GM13976 (cell line): ENCODE measurements at regions not wholly inside any gene's neighbourhood (a gene's known extent, or its start where the extent isn't known, plus 50 kb on each side); places are given as distances from the start of the nearest gene placed in this dataset.

Experiments
- DNase-seq: peaks from one replicate; pipeline ENCODE4 v3.0.0; 2012; ENCODE audit warnings: low spot score
- CTCF ChIP-seq: IDR thresholded peaks from 2 replicates; pipeline ENCODE4 v1.5.1; 2012; ENCODE audit warnings: borderline replicate concordance, mild to moderate bottlenecking; ENCODE audit not compliant: insufficient read depth; ENCODE audit errors: extremely low read depth, missing control alignments, control extremely low read depth
- in situ Hi-C: fragments of 300-500 bp; cut with MboI; formaldehyde crosslinking; loops from one replicate; pipeline ENCODE4 v1.12.0; 2022; ENCODE audit warnings: low sequenced_read_pairs, mixed read lengths, inconsistent platforms; ENCODE audit not compliant: unreplicated experiment

DNA sequence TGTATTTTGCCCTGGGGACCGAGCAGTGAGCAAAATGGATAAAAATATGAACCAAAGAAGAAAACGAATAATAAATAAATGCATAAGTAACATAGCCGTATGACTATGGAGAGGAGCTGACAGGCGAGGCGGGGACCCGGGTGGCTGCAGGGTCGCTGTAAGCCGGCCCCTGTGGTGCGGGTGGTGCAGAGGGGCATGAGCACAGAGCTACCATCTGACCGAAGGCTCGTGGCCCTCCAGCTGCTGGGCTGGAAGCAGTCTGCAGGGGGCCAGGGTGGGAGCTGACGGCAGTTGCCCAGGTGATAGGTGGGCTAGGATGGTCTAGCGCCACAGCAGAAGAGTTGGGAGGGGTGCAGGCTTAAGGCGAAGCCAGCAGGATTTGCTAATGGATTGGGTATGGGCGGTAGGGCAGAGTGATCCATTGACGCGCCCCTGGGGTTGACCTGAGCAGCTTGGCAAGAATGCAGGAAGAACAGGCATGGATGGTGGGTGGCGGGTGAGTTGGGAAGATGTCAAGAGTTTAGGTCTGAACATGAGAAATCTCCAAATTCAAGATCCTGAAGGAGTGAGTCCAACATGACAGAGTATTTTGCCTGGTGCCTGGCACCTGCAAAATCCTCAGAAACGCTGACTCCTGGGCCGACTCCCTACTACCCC is 228.0 kb downstream of the FOXL1 start:
- TF ChIP-seq CTCF = no peak
- in situ Hi-C loops = no loop called here
- no peak for DNase-seq

GRCh38 chr16:86806838-86807351 is 228.5 kb downstream of the FOXL1 start:
- DNase-seq = no peak
- no peak for TF ChIP-seq CTCF
- in situ Hi-C loops = no loop called here

- no peak for TF ChIP-seq CTCF
- DNase-seq = no peak
- in situ Hi-C loops = no loop called here
These were observed 230.6 kb downstream of the FOXL1 start for GRCh38 chr16:86808863-86809444.

- no peak for DNase-seq
- no peak for TF ChIP-seq CTCF
- in situ Hi-C loops = no loop called here
These were observed 231.2 kb downstream of the FOXL1 start for GRCh38 chr16:86809458-86809955.

- in situ Hi-C loops = no loop called here
- no peak for TF ChIP-seq CTCF
- DNase-seq = no peak
These were observed 231.7 kb downstream of the FOXL1 start for GRCh38 chr16:86810062-86810461.

GRCh38 chr16:86812363-86812970 is 234.1 kb downstream of the FOXL1 start:
- TF ChIP-seq CTCF = no peak
- in situ Hi-C loops = no loop called here
- no peak for DNase-seq
